Mammary epithelial cell (primary cell): ENCODE measurements at regions not wholly inside any gene's neighbourhood (a gene's known extent, or its start where the extent isn't known, plus 50 kb on each side); places are given as distances from the start of the nearest gene placed in this dataset.

Experiments
- EZH2 ChIP-seq: IDR thresholded peaks from 2 replicates; pipeline ENCODE4 v1.6.1; 2012; ENCODE audit warnings: low read length, inconsistent platforms, borderline replicate concordance
- TF ChIP-seq, protein P1 (sequence below), 2 donors: IDR thresholded peaks in 1 of 2; conservative IDR thresholded peaks in 1 of 2; 2 replicates each; pipeline ENCODE4 v1.5.1; 2011 to 2012; ENCODE audit warnings: inconsistent platforms in 2 of 2, low read length in 2 of 2, mild to moderate bottlenecking in 2 of 2, control low read depth in 1 of 2, low read depth in 1 of 2; ENCODE audit not compliant: insufficient read depth in 1 of 2; ENCODE audit errors: extremely low read depth in 1 of 2

- TF ChIP-seq EZH2 = no peak
- TF ChIP-seq, protein P1, sequence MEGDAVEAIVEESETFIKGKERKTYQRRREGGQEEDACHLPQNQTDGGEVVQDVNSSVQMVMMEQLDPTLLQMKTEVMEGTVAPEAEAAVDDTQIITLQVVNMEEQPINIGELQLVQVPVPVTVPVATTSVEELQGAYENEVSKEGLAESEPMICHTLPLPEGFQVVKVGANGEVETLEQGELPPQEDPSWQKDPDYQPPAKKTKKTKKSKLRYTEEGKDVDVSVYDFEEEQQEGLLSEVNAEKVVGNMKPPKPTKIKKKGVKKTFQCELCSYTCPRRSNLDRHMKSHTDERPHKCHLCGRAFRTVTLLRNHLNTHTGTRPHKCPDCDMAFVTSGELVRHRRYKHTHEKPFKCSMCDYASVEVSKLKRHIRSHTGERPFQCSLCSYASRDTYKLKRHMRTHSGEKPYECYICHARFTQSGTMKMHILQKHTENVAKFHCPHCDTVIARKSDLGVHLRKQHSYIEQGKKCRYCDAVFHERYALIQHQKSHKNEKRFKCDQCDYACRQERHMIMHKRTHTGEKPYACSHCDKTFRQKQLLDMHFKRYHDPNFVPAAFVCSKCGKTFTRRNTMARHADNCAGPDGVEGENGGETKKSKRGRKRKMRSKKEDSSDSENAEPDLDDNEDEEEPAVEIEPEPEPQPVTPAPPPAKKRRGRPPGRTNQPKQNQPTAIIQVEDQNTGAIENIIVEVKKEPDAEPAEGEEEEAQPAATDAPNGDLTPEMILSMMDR (conservative IDR thresholded peaks at IDR 0.05 in 1 of 2, IDR thresholded peaks at IDR 0.05 in 1 of 2; ENCODE audit: extremely low read depth in 1 of 2, insufficient read depth in 1 of 2, low read depth in 1 of 2, low read length in 2 of 2) = no peak
Measured at GRCh38 chr2:8563814-8564474, 117.9 kb upstream of the ID2 start.
